ENCODE measurements at regions not wholly inside any gene's neighbourhood (a gene's known extent, or its start where the extent isn't known, plus 50 kb on each side); places are given as distances from the start of the nearest gene placed in this dataset.

- DNase-seq (ENCODE audit: low read depth in 2 of 3, low spot score in 1 of 3): no peak
Measured at GRCh38 chr10:128369101-128369650, 243.0 kb upstream of the MKI67 start.

GRCh38 chr10:128373071-128373749, 247.0 kb upstream of the MKI67 start:
- DNase-seq (ENCODE audit: low read depth in 2 of 3, low spot score in 1 of 3): no peak

DNA sequence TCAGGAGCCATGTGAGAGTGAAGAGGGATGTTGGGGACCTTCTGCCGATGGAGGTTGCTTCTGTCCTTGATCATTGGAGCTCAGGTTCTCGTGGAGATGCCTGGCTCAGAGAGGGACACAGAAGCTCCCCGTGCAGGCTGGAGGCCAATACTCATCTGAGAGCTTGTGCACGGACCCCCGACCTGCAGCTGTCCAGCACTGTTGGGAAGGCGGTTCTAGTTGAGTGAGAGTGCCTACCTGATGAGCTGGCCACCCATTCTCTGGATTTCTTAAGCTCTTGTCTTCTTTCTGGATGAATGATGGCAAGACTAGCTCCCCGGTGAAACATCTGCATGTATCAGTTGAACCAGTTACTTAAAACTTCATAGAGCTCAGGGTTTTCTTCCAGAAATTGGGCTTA, 247.6 kb upstream of the MKI67 start:
- DNase-seq (ENCODE audit: low read depth in 2 of 3, low spot score in 1 of 3): no peak

DNA sequence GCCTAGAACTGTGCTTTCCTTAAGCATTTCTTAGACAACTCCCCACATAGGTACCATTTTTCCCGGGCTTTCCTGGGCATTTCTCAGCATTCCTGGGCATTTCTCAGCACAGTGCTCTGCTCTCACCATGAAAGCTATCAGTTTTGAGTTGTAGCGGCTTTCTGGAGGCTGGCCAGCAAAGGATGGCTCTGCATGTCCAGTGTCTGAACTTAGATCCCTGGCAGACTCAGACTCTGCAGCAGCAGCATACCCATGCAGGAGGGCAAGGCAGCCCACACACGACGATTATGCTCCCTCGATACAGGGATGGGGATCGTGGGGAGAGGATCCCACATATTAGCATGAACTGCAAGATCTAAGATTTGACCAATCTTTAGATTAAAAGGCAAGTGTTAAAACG, 248.9 kb upstream of the MKI67 start:
- DNase-seq (ENCODE audit: low read depth in 2 of 3, low spot score in 1 of 3): no peak

- DNase-seq (ENCODE audit: low read depth in 2 of 3, low spot score in 1 of 3): no peak
Measured at GRCh38 chr10:128377364-128377987, 251.3 kb upstream of the MKI67 start.

- no peak for DNase-seq (ENCODE audit: low read depth in 2 of 3, low spot score in 1 of 3)
Measured at GRCh38 chr10:128377988-128378387, 251.8 kb upstream of the MKI67 start.

DNA sequence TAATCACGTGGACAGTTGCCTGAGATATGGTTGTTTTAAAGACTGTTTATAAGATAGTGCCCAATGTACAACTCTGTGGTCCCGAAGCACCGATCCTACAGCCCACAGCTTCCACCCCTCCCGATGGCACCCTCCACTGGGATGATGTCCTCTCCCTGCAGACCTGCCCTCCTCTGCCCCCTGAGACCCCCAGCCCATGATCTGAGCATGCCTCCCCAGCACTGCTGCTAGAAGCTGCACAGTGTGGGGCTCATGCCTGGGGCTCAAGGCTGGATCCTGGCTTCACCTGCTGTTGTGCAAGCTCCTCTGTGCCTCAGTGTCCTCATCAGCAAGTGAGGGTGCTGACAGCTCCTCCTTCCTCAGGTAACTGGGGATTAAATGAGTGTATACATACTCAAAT, 254.7 kb upstream of the MKI67 start:
- no peak for DNase-seq (ENCODE audit: low read depth in 2 of 3, low spot score in 1 of 3)

- no peak for DNase-seq (ENCODE audit: low read depth in 2 of 3, low spot score in 1 of 3)
Measured at GRCh38 chr10:128382225-128382624, 256.0 kb upstream of the MKI67 start.

GRCh38 chr10:128384831-128385230, 258.6 kb upstream of the MKI67 start:
- DNase-seq (ENCODE audit: low read depth in 2 of 3, low spot score in 1 of 3): no peak

- DNase-seq (ENCODE audit: low read depth in 2 of 3, low spot score in 1 of 3): no peak
Measured at GRCh38 chr10:128386231-128386630, 260.0 kb upstream of the MKI67 start.

- no peak for DNase-seq (ENCODE audit: low read depth in 2 of 3, low spot score in 1 of 3)
Measured at GRCh38 chr10:128386816-128387604, 260.8 kb upstream of the MKI67 start.

- no peak for DNase-seq (ENCODE audit: low read depth in 2 of 3, low spot score in 1 of 3)
Measured at GRCh38 chr10:128390596-128390995, 264.4 kb upstream of the MKI67 start.

DNA sequence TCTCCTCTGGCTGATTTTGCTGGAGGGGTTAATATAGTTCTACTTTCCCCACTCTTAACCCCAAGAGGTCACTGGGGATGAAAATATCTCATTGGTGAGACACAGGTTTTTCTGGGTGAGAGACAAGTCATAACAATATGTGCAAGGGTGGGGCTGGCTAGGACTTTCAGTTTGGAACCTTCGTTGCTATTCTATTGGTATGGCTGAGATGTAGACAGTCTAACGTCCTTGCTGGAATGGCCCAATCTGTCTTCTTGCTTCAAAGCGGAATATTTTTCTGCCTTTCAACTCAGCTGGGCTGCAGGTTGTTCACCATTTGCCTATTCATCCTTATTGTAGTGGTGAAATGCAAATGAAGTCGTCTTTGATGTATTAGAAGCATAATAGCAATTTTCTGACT, 267.3 kb upstream of the MKI67 start:
- no peak for DNase-seq (ENCODE audit: low read depth in 2 of 3, low spot score in 1 of 3)

DNA sequence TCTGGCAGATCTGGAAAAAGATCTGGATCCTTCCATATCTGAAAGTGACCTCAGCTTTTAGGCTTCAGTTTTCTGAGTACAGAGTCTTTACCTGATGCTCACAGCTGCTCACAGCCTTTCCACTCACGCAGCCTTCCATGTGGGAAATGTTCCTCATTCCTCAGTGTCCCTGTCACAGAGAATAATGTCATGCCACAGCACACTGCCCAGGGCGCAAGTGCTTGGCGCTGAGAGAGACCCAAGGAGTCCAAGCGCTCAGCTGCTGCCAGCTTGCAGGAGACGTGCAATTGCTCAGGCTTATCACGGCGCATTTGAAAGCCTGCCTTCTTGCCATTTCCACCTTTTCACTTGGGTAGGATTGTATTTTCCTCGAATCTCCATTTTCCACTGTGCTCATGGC, 271.9 kb upstream of the MKI67 start:
- DNase-seq (ENCODE audit: low read depth in 2 of 3, low spot score in 1 of 3): no peak

DNA sequence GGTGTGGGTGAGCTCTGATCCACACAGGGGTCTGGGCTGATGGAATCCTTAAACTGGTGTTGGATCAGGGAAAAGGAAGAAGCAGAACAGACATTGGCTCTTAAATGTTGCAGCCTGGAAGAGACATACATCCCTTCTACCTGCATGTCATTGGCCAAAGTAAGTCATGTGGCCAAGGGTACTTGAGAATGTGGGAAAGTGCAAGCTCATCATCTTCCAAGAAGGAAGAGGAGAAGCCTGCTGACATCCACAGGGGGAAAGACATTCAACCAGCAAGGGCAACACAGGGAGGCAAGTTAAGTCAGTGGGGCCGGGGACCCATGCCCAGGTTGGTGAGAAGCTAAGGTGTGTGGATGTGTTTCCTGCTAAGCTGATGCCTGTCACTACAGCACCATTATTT, 272.8 kb upstream of the MKI67 start:
- DNase-seq (ENCODE audit: low read depth in 2 of 3, low spot score in 1 of 3): no peak

DNA sequence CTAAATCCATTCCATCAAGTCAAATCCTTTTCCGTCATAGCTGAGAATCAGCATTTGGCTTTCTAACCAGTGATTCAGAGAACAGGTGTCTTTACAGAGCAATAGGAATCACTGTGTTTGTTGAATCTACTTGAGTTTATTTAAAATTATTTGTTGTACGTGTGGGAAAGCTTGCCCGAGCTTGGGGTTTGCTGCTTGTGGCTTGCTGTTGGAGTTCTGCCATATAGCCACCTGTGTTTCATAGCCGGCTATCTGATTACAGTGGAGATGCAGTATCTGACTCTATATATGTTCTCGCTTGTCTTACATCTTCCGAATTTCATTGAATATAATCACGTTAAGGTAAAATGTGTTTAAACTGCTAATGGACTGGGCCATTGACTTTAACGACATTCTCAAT, 274.3 kb upstream of the MKI67 start:
- DNase-seq (ENCODE audit: low read depth in 2 of 3, low spot score in 1 of 3): no peak

GRCh38 chr10:128405450-128405849, 279.2 kb upstream of the MKI67 start:
- no peak for DNase-seq (ENCODE audit: low read depth in 2 of 3, low spot score in 1 of 3)

- DNase-seq (ENCODE audit: low read depth in 2 of 3, low spot score in 1 of 3): no peak
Measured at GRCh38 chr10:128411643-128412042, 285.4 kb upstream of the MKI67 start.

DNA sequence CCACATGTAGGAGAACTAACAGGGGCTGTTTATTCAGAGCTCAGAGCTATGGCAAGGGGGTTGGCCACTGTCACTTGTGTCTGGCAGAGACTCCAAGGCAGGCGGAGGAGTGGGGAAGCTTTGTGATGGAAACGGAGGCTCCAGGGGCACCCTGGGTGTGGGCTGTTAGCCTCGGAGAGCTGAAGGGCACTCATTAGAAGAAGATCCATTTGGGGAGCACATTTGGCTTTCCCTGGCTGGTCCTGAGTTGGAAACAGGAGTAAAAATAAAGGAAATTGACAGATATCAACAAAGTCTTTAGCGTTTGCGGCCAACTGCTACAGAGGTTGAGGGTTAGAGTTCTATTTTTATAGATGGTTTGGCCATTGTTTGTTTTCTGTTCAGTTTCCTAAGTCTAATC, 288.3 kb upstream of the MKI67 start:
- no peak for DNase-seq (ENCODE audit: low read depth in 2 of 3, low spot score in 1 of 3)

- DNase-seq (ENCODE audit: low read depth in 2 of 3, low spot score in 1 of 3): no peak
Measured at GRCh38 chr10:128416231-128416630, 290.0 kb upstream of the MKI67 start.

- no peak for DNase-seq (ENCODE audit: low read depth in 2 of 3, low spot score in 1 of 3)
Measured at GRCh38 chr10:128417826-128418225, 291.6 kb upstream of the MKI67 start.

DNA sequence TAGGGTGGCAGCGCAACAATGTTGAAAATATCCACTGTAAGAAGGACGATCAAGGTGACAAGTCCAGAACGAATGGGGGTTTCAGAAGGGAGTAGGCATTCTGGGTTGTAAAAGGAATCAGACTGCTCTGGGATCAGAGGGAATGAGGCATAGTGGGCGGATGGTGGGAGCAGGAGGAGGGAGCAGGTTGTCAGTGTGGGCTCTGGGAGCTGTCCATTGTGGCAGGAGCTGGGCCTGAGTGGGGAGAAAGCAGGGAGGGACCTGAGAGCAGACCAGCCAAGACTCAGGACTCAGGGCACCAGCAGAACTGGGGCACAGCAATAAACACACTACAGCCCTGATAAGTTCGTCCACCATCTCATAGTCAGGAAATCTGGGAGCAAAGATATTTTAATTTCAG, 292.6 kb upstream of the MKI67 start:
- DNase-seq (ENCODE audit: low read depth in 2 of 3, low spot score in 1 of 3): no peak
